HEK293 (cell line): ENCODE measurements at regions not wholly inside any gene's neighbourhood (a gene's known extent, or its start where the extent isn't known, plus 50 kb on each side); places are given as distances from the start of the nearest gene placed in this dataset.

ENCODE experiments used
- CTCF ChIA-PET: fragments of 350-600 bp; formaldehyde crosslinking; extraction: SDS; loops from one replicate; lab custom pipeline; 2021; ENCODE audit warnings: antibody characterized with exemption; lab: Yijun Ruan, JAX
- POLR2A ChIA-PET: fragments of 300-600 bp; formaldehyde crosslinking; extraction: SDS; loops from one replicate; lab custom pipeline; 2020; ENCODE audit warnings: antibody characterized with exemption, inconsistent platforms; lab: Yijun Ruan, JAX
- H3K27ac ChIP-seq: fragments of 200-500 bp; sonication (Bioruptor generic); 2 replicates; pipeline ENCODE4 v1.5.1; 2014; ENCODE audit warnings: low read depth, low read length, control low read depth, inconsistent platforms; ENCODE audit errors: extremely low read depth
- H3K36me3 ChIP-seq, 2 experiments: fragments of 200-500 bp in 1 of 2; sonication (Bioruptor generic) in 1 of 2; 1 replicate in 1 of 2; 2 replicates in 1 of 2; pipeline ENCODE4 v1.5.1; 2014 to 2017; ENCODE audit warnings: inconsistent platforms in 2 of 2, low read length in 2 of 2; ENCODE audit not compliant: control insufficient read depth in 2 of 2, insufficient read depth in 1 of 2
- H3K4me1 ChIP-seq: fragments of 200-500 bp; sonication (Bioruptor generic); 2 replicates; pipeline ENCODE4 v1.5.1; 2014; ENCODE audit warnings: mild to moderate bottlenecking, low read length, inconsistent platforms; ENCODE audit not compliant: control insufficient read depth, insufficient read depth
- H3K4me3 ChIP-seq: 2 replicates; pipeline ENCODE4 v1.5.1; 2011; ENCODE audit warnings: low read depth, mild to moderate bottlenecking, control low read depth, low read length, moderate library complexity
- H3K9me3 ChIP-seq: fragments of 200-500 bp; sonication (Bioruptor generic); 2 replicates; pipeline ENCODE4 v1.5.1; 2014; ENCODE audit warnings: low read depth, low read length, inconsistent platforms; ENCODE audit not compliant: control insufficient read depth, insufficient read depth
- GFI1B ChIP-seq: fragments of 450-650 bp; formaldehyde crosslinking; IDR thresholded peaks from 2 replicates; pipeline ENCODE4 v1.5.1; 2016; ENCODE audit warnings: missing biosample characterization, missing genetic modification characterization
- SALL2 ChIP-seq: fragments of 450-650 bp; formaldehyde crosslinking; IDR thresholded peaks from 2 replicates; pipeline ENCODE4 v1.5.0; 2017; ENCODE audit warnings: missing biosample characterization, mild to moderate bottlenecking, missing genetic modification characterization, borderline replicate concordance
- ZBTB1 ChIP-seq: fragments of 450-650 bp; formaldehyde crosslinking; IDR thresholded peaks from 2 replicates; pipeline ENCODE4 v1.5.1; 2016; ENCODE audit warnings: missing biosample characterization, missing genetic modification characterization
- ZNF146 ChIP-seq: fragments of 450-650 bp; formaldehyde crosslinking; IDR thresholded peaks from 2 replicates; pipeline ENCODE4 v1.5.1; 2016; ENCODE audit warnings: missing biosample characterization, missing genetic modification characterization
- ZNF221 ChIP-seq: fragments of 450-650 bp; formaldehyde crosslinking; IDR thresholded peaks from 2 replicates; pipeline ENCODE4 v1.5.1; 2017; ENCODE audit warnings: missing biosample characterization, missing genetic modification characterization, borderline replicate concordance
- ZNF23 ChIP-seq: fragments of 450-650 bp; formaldehyde crosslinking; IDR thresholded peaks from 2 replicates; pipeline ENCODE4 v1.5.1; 2016; ENCODE audit warnings: missing biosample characterization, missing genetic modification characterization, borderline replicate concordance
- ZNF239 ChIP-seq: fragments of 450-650 bp; formaldehyde crosslinking; IDR thresholded peaks from 2 replicates; pipeline ENCODE4 v1.5.1; 2016; ENCODE audit warnings: missing biosample characterization, missing genetic modification characterization
- ZNF391 ChIP-seq: fragments of 450-650 bp; formaldehyde crosslinking; IDR thresholded peaks from 2 replicates; pipeline ENCODE4 v1.5.1; 2016; ENCODE audit warnings: low read depth, missing biosample characterization, missing genetic modification characterization, borderline replicate concordance
- ZNF423 ChIP-seq: fragments of 450-650 bp; formaldehyde crosslinking; IDR thresholded peaks from 2 replicates; pipeline ENCODE4 v1.5.1; 2016; ENCODE audit warnings: missing biosample characterization, missing genetic modification characterization
- ZNF521 ChIP-seq: fragments of 450-650 bp; formaldehyde crosslinking; IDR thresholded peaks from 2 replicates; pipeline ENCODE4 v1.5.1; 2017; ENCODE audit warnings: missing biosample characterization, mild to moderate bottlenecking, missing genetic modification characterization
- ZNF585B ChIP-seq: fragments of 450-650 bp; formaldehyde crosslinking; IDR thresholded peaks from 2 replicates; pipeline ENCODE4 v1.5.1; 2016; ENCODE audit warnings: missing biosample characterization, missing genetic modification characterization
- ZNF600 ChIP-seq: fragments of 450-650 bp; formaldehyde crosslinking; IDR thresholded peaks from 2 replicates; pipeline ENCODE4 v1.5.1; 2016; ENCODE audit warnings: missing biosample characterization, missing genetic modification characterization
- ZNF658 ChIP-seq: fragments of 450-650 bp; formaldehyde crosslinking; IDR thresholded peaks from 2 replicates; pipeline ENCODE4; 2016; ENCODE audit warnings: missing biosample characterization, missing genetic modification characterization
- ZNF677 ChIP-seq: fragments of 450-650 bp; IDR thresholded peaks from 2 replicates; pipeline ENCODE4 v1.5.0; 2018; ENCODE audit warnings: missing biosample characterization, mild to moderate bottlenecking, missing genetic modification characterization, moderate library complexity
- ZNF776 ChIP-seq: fragments of 450-650 bp; formaldehyde crosslinking; IDR thresholded peaks from 2 replicates; pipeline ENCODE4 v1.5.0; 2017; ENCODE audit warnings: missing biosample characterization, missing genetic modification characterization, borderline replicate concordance
- ZNF837 ChIP-seq: fragments of 450-650 bp; formaldehyde crosslinking; IDR thresholded peaks from 2 replicates; pipeline ENCODE4 v1.5.1; 2016; ENCODE audit warnings: missing biosample characterization, missing genetic modification characterization
- ZSCAN4 ChIP-seq: fragments of 450-650 bp; formaldehyde crosslinking; IDR thresholded peaks from 2 replicates; pipeline ENCODE4 v1.5.1; 2017; ENCODE audit warnings: missing biosample characterization, missing genetic modification characterization
- TF ChIP-seq, protein P1 (sequence below): fragments of 450-650 bp; formaldehyde crosslinking; IDR thresholded peaks from 2 replicates; pipeline ENCODE4 v1.5.1; 2016; ENCODE audit warnings: missing biosample characterization, missing genetic modification characterization
- TF ChIP-seq, protein P2 (sequence below): fragments of 450-650 bp; formaldehyde crosslinking; IDR thresholded peaks from 2 replicates; pipeline ENCODE4 v1.5.1; 2017; ENCODE audit warnings: missing biosample characterization, missing genetic modification characterization

DNA sequence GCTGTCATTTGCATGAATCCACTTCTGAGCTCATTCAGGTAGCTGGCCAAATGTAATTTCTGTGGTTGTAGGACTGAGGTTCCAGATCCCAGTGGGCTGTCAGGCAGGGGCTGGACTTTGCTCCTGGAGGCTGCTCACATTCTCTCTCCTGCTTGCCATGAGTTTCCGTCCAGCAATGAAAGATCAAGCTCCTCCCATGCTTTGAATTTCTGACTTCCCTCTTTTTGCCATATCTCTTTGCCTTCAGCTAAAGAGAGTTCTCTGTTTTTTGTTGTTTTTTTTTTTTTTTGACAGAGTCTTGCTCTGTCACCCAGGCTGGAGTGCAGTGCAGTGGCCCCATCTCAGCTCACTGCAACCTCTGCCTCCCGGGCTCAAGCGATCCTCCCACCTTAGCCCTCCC is 76.9 kb downstream of the ING1 start (continued):
- TF ChIP-seq ZNF146 (tag by site-specific recombination) = no peak
- no peak for TF ChIP-seq ZNF391 (tag by site-specific recombination)
- TF ChIP-seq ZNF837 (tag by site-specific recombination) = no peak
- TF ChIP-seq ZNF658 (tag by site-specific recombination) = no peak
- no peak for TF ChIP-seq ZNF221
- TF ChIP-seq ZNF776 (tag by site-specific recombination) = no peak
- no peak for TF ChIP-seq SALL2 (tag by site-specific recombination)
- no peak for TF ChIP-seq ZSCAN4

DNA sequence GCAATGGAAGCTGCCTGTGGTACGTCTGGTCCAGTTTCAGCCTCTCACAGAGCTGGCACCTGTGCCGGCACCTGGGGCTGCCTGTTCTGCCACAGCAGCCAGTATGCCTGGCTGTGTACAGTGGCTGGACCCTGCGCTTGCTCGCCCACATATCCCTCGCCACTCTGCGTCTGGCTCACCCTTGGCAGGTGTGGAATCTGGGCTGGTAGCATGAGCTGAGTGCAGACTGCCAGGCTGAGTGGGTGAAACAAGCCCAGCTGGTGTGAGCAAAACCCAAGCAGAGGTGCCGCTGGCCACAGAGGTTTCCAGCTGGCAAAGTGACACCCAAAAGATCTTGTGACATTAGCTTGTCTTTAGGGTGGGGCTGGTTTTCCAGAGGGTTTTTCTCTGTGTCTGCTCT is 80.7 kb downstream of the ING1 start:
- TF ChIP-seq ZNF585B (tag by site-specific recombination) (no peak), ZNF521 (no peak), ZBTB1 (no peak), ZNF776 (tag by site-specific recombination) (no peak), ZNF239 (tag by site-specific recombination) (no peak), ZNF600 (no peak), ZNF23 (tag by site-specific recombination) (no peak), ZNF221 (no peak), ZNF677 (no peak)
- TF ChIP-seq, all 188 proteins: peak for 0
- CTCF ChIA-PET = no interaction called here
- no peaks in the 10 kb centered on the region for H3K4me1 ChIP-seq
- H3K36me3 ChIP-seq = no peaks in the 10 kb centered on the region
- no peaks in the 10 kb centered on the region for H3K9me3 ChIP-seq
- POLR2A ChIA-PET = no interaction called here
- H3K4me3 ChIP-seq = no peak overlapping the region
- no peak overlapping the region for H3K27ac ChIP-seq

- Histone ChIP-seq H3K27ac (no peak overlapping the region), H3K4me1 (no peaks in the 10 kb centered on the region), H3K36me3 (no peaks in the 10 kb centered on the region), H3K9me3 (no peaks in the 10 kb centered on the region), H3K4me3 (no peak overlapping the region)
- TF ChIP-seq GFI1B (tag by site-specific recombination) (no peak), ZNF423 (tag by site-specific recombination) (no peak)
- TF ChIP-seq, protein P1, sequence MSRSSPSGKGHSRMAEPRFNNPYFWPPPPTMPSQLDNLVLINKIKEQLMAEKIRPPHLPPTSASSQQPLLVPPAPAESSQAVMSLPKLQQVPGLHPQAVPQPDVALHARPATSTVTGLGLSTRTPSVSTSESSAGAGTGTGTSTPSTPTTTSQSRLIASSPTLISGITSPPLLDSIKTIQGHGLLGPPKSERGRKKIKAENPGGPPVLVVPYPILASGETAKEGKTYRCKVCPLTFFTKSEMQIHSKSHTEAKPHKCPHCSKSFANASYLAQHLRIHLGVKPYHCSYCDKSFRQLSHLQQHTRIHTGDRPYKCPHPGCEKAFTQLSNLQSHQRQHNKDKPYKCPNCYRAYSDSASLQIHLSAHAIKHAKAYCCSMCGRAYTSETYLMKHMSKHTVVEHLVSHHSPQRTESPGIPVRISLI (tag by site-specific recombination) = no peak
- TF ChIP-seq, protein P2, sequence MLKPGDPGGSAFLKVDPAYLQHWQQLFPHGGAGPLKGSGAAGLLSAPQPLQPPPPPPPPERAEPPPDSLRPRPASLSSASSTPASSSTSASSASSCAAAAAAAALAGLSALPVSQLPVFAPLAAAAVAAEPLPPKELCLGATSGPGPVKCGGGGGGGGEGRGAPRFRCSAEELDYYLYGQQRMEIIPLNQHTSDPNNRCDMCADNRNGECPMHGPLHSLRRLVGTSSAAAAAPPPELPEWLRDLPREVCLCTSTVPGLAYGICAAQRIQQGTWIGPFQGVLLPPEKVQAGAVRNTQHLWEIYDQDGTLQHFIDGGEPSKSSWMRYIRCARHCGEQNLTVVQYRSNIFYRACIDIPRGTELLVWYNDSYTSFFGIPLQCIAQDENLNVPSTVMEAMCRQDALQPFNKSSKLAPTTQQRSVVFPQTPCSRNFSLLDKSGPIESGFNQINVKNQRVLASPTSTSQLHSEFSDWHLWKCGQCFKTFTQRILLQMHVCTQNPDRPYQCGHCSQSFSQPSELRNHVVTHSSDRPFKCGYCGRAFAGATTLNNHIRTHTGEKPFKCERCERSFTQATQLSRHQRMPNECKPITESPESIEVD (tag by site-specific recombination) = no peak
- CTCF ChIA-PET = interaction anchor here (0.7 kb wide), 1 partner anchor 203 kb away, joined by 3 read pairs; no protein-coding TSS in a partner anchor
- POLR2A ChIA-PET = no interaction called here
These were observed 83.9 kb downstream of the ING1 start for GRCh38 chr13:110797230-110797877.
